H1 (cell line): ENCODE measurements at regions not wholly inside any gene's neighbourhood (a gene's known extent, or its start where the extent isn't known, plus 50 kb on each side); places are given as distances from the start of the nearest gene placed in this dataset.

ENCODE experiments used
- CTCF ChIA-PET: fragments of 300-600 bp; sonication (Branson Sonifier 250); formaldehyde crosslinking; loops from one replicate; lab custom pipeline; 2021; ENCODE audit not compliant: partially characterized antibody; lab: Charles Lee
- POLR2A ChIA-PET: fragments of 300-600 bp; sonication (Branson Sonifier 250); formaldehyde crosslinking; loops from one replicate; lab custom pipeline; 2021; ENCODE audit warnings: inconsistent platforms; ENCODE audit not compliant: partially characterized antibody; lab: Charles Lee
- DNase-seq, 2 experiments: peaks; one replicate each; pipeline versions ENCODE4 v3.0.0 to v3.0.0-alpha.2; 2010 to 2022; ENCODE audit warnings: low spot score in 2 of 2, low read depth in 1 of 2, mixed read lengths in 1 of 2
- FAIRE-seq: peaks from 2 replicates; lab custom pipeline; 2011; peaks lifted over from hg19 to GRCh38; lab: Jason Lieb, UNC
- H2AFZ ChIP-seq: 2 replicates; pipeline ENCODE4 v1.8.1; 2012; ENCODE audit warnings: low read length, inconsistent platforms
- H2AK5ac ChIP-seq: 2 replicates; pipeline ENCODE4 v1.6.1; 2013; ENCODE audit warnings: low read depth, low read length
- H2BK120ac ChIP-seq: replicated peaks from 2 replicates; pipeline ENCODE3; 2013; ENCODE audit warnings: low read depth, low read length, inconsistent platforms
- H2BK12ac ChIP-seq: 2 replicates; pipeline ENCODE4 v1.6.1; 2013; ENCODE audit warnings: low read depth, low read length
- H2BK15ac ChIP-seq: 2 replicates; pipeline ENCODE4 v1.6.1; 2013; ENCODE audit warnings: low read length
- H2BK20ac ChIP-seq: 2 replicates; pipeline ENCODE4 v1.6.1; 2013; ENCODE audit warnings: low read length
- H2BK5ac ChIP-seq: 2 replicates; pipeline ENCODE4 v1.6.1; 2013; ENCODE audit warnings: low read depth, low read length
- H3K14ac ChIP-seq: 2 replicates; pipeline ENCODE4 v1.6.1; 2013; ENCODE audit warnings: inconsistent platforms; ENCODE audit not compliant: insufficient read length
- H3K18ac ChIP-seq: 2 replicates; pipeline ENCODE4 v1.6.1; 2013; ENCODE audit warnings: low read length; ENCODE audit errors: extremely low read depth
- H3K23ac ChIP-seq: 2 replicates; pipeline ENCODE4 v1.6.1; 2013; ENCODE audit warnings: inconsistent platforms; ENCODE audit not compliant: insufficient read length
- H3K23me2 ChIP-seq: 2 replicates; pipeline ENCODE4 v1.6.1; 2013; ENCODE audit warnings: low read depth, low read length
- H3K27ac ChIP-seq: 2 replicates; pipeline ENCODE4 v1.6.1; 2011; ENCODE audit warnings: low read depth, low read length, inconsistent platforms
- H3K27me3 ChIP-seq, 4 experiments: replicated peaks in 1 of 4; 1 replicate in 1 of 4; 2 replicates in 3 of 4; pipeline versions ENCODE4 v1.6.1 to v1.8.1; 2011 to 2013; ENCODE audit warnings: low read length in 3 of 4, mild to moderate bottlenecking in 3 of 4, inconsistent platforms in 2 of 4, mixed read lengths in 2 of 4, moderate library complexity in 1 of 4; ENCODE audit not compliant: control insufficient read depth in 3 of 4, insufficient read depth in 3 of 4; ENCODE audit errors: extremely low read depth in 1 of 4
- H3K36me3 ChIP-seq, 4 experiments: 2 replicates each; pipeline versions ENCODE4 v1.6.1 to v1.8.1; 2011 to 2013; ENCODE audit warnings: mild to moderate bottlenecking in 4 of 4, low read length in 3 of 4, moderate library complexity in 2 of 4, control low read depth in 1 of 4, inconsistent platforms in 1 of 4; ENCODE audit not compliant: insufficient read depth in 4 of 4, control insufficient read depth in 2 of 4
- H3K4ac ChIP-seq: replicated peaks from 2 replicates; pipeline ENCODE3; 2013; ENCODE audit warnings: low read length, low read depth, mixed read lengths, inconsistent platforms; ENCODE audit not compliant: insufficient read length
- H3K4me1 ChIP-seq, 4 experiments: replicated peaks in 1 of 4; 1 replicate in 1 of 4; 2 replicates in 3 of 4; pipeline versions ENCODE4 v1.6.1 to v1.8.1; 2011 to 2013; ENCODE audit warnings: low read length in 3 of 4, inconsistent platforms in 2 of 4, mixed read lengths in 1 of 4; ENCODE audit not compliant: insufficient read depth in 4 of 4, control insufficient read depth in 3 of 4
- H3K4me2 ChIP-seq, 2 experiments: 2 replicates each; pipeline versions ENCODE4 v1.6.1 to v1.8.1; 2011 to 2013; ENCODE audit warnings: low read depth in 2 of 2, low read length in 2 of 2, control low read depth in 1 of 2, inconsistent platforms in 1 of 2, mild to moderate bottlenecking in 1 of 2; ENCODE audit not compliant: insufficient read depth in 1 of 2
- H3K4me3 ChIP-seq, 4 experiments: fragments of 200-600, 300-600 bp in 1 of 4; sonication (generic), shearing (Covaris generic), sonication (Bioruptor Twin) in 1 of 4; 2 replicates each; pipeline versions ENCODE4 v1.5.1 to v1.8.1; 2011 to 2016; ENCODE audit warnings: low read length in 4 of 4, low read depth in 3 of 4, control low read depth in 2 of 4, inconsistent platforms in 2 of 4, mild to moderate bottlenecking in 2 of 4, mixed read lengths in 1 of 4, moderate library complexity in 1 of 4; ENCODE audit not compliant: insufficient read depth in 2 of 4; ENCODE audit errors: extremely low read depth in 1 of 4
- H3K56ac ChIP-seq: replicated peaks from 2 replicates; pipeline ENCODE3; 2013; ENCODE audit warnings: low read depth, mild to moderate bottlenecking, mixed read lengths, low read length, inconsistent platforms; ENCODE audit not compliant: insufficient read length
- H3K79me1 ChIP-seq: 2 replicates; pipeline ENCODE4 v1.6.1; 2013; ENCODE audit warnings: low read depth, low read length, control low read depth
- H3K79me2 ChIP-seq, 2 experiments: 2 replicates each; pipeline versions ENCODE4 v1.6.1 to v1.8.1; 2012 to 2013; ENCODE audit warnings: low read length in 2 of 2, mild to moderate bottlenecking in 2 of 2, inconsistent platforms in 1 of 2; ENCODE audit not compliant: insufficient read depth in 2 of 2, control insufficient read depth in 1 of 2
- H3K9ac ChIP-seq, 4 experiments: replicated peaks in 1 of 4; 1 replicate in 1 of 4; 2 replicates in 3 of 4; pipeline versions ENCODE4 v1.6.1 to v1.8.1; 2011 to 2013; ENCODE audit warnings: low read depth in 3 of 4, low read length in 3 of 4, control low read depth in 2 of 4, mild to moderate bottlenecking in 2 of 4, moderate library complexity in 2 of 4, inconsistent platforms in 1 of 4; ENCODE audit errors: extremely low read depth in 1 of 4
- H3K9me3 ChIP-seq, 2 experiments: 2 replicates each; pipeline versions ENCODE4 v1.6.1 to v1.8.1; 2012 to 2013; ENCODE audit warnings: mild to moderate bottlenecking in 2 of 2, moderate library complexity in 2 of 2, control low read depth in 1 of 2, inconsistent platforms in 1 of 2, low read depth in 1 of 2, low read length in 1 of 2, mixed read lengths in 1 of 2; ENCODE audit not compliant: insufficient read depth in 2 of 2
- H4K20me1 ChIP-seq, 2 experiments: replicated peaks in 1 of 2; 2 replicates each; pipeline versions ENCODE3 to v1.8.1; 2011 to 2013; ENCODE audit warnings: inconsistent platforms in 2 of 2, low read length in 2 of 2, mild to moderate bottlenecking in 1 of 2; ENCODE audit not compliant: insufficient read depth in 2 of 2, control insufficient read depth in 1 of 2
- H4K5ac ChIP-seq: 2 replicates; pipeline ENCODE4 v1.6.1; 2013; ENCODE audit warnings: low read length, low read depth, mixed read lengths, inconsistent platforms; ENCODE audit not compliant: insufficient read length
- H4K8ac ChIP-seq: 2 replicates; pipeline ENCODE4 v1.8.0; 2013; ENCODE audit warnings: mild to moderate bottlenecking, moderate library complexity, low read length, inconsistent platforms; ENCODE audit not compliant: insufficient read depth; ENCODE audit errors: extremely low read depth
- H4K91ac ChIP-seq: replicated peaks from 2 replicates; pipeline ENCODE3; 2013; ENCODE audit warnings: low read length, mixed read lengths, inconsistent platforms; ENCODE audit not compliant: insufficient read length
- ASH2L ChIP-seq: fragments of 200-600, 300-600 bp; sonication (generic); IDR thresholded peaks from one replicate; pipeline ENCODE4 v1.7.1; 2017; ENCODE audit warnings: low read length
- BACH1 ChIP-seq: IDR thresholded peaks from 2 replicates; pipeline ENCODE4 v1.6.1; 2012; ENCODE audit warnings: low read length, improper control_type of control experiment
- CREB1 ChIP-seq: IDR thresholded peaks from 2 replicates; pipeline ENCODE4 v1.6.1; 2012; ENCODE audit warnings: inconsistent platforms
- JUN ChIP-seq: IDR thresholded peaks from 2 replicates; pipeline ENCODE4 v1.6.1; 2011; ENCODE audit warnings: low read depth, mild to moderate bottlenecking, improper control_type of control experiment, low read length
- RBBP5 ChIP-seq: IDR thresholded peaks from 2 replicates; pipeline ENCODE4 v1.7.1; 2012; ENCODE audit warnings: low read depth, mild to moderate bottlenecking, inconsistent platforms, low read length, moderate library complexity, borderline replicate concordance
- SIRT6 ChIP-seq: IDR thresholded peaks from one replicate; pipeline ENCODE4 v1.7.1; 2012; ENCODE audit warnings: low read length, inconsistent platforms
- SRF ChIP-seq: IDR thresholded peaks from 2 replicates; pipeline ENCODE4 v1.6.1; 2011; ENCODE audit warnings: mild to moderate bottlenecking, low read depth, low read length, moderate library complexity
- WGBS, 2 experiments: shearing (Covaris generic) in 1 of 2; methylation state at CpG; one replicate each; pipeline versions ENCODE4 v1.1.6 to v1.1.7; 2013 to 2015; ENCODE audit warnings: low lambda C conversion rate in 2 of 2, mixed read lengths in 2 of 2, inconsistent platforms in 1 of 2, low coverage in 1 of 2, missing lambda C conversion rate in 1 of 2; ENCODE audit not compliant: insufficient replicate concordance in 2 of 2, insufficient coverage in 1 of 2, insufficient read length in 1 of 2; ENCODE audit errors: extremely low coverage in 1 of 2, missing lambda C conversion rate in 1 of 2; 5-methylcytosine and 5-hydroxymethylcytosine counted together
- TF ChIP-seq, protein P1 (sequence below): IDR thresholded peaks from 2 replicates; pipeline ENCODE4 v1.6.1; 2011; ENCODE audit warnings: low read length, improper control_type of control experiment

DNA sequence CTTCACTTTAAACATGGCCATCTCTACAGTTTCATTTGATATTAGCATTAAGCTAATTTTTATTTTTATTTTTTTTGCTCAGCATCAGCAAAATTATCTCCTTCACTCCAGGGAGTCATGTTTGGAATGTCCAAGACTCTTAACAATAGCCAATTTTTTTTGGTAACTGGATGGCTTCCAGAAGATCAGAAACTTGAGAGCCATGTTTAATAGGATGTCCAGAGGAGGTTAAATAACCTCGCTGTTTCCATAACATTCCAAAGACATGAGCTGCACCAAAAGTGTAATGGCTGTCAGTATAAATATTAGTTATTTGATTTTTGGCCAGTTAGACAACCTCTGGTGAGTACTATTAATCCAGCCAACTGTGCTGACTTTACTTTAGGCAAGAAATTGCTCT is 80.7 kb downstream of the DNTTIP2 start:
- H3K4ac ChIP-seq = no peak overlapping the region
- WGBS, 2 experiments = 91% methylated on average over 1 of the region's 1 CpG; no CpG with 5 or more reads in 1 of the 2 experiments
- no peak overlapping the region for H3K23ac ChIP-seq
- H3K9ac ChIP-seq = no peak overlapping the region
- no peak overlapping the region for H4K8ac ChIP-seq
- H3K27ac ChIP-seq = no peak overlapping the region
- H3K4me1 ChIP-seq = no peaks in the 10 kb centered on the region
- H3K18ac ChIP-seq = no peak overlapping the region
- no peak overlapping the region for H2BK15ac ChIP-seq
- H3K4me2 ChIP-seq = no peak overlapping the region
- H2BK120ac ChIP-seq = no peak overlapping the region
- H3K9me3 ChIP-seq = no peaks in the 10 kb centered on the region; a peak in 1 of 4 replicates
- CTCF ChIA-PET = interaction anchor here (0.7 to 4.7 kb wide), 9 partner anchors 12 to 178 kb away, joined by 3 to 24 read pairs (median 4); no protein-coding TSS in a partner anchor
- no peaks in the 10 kb centered on the region for H3K23me2 ChIP-seq
- no peak overlapping the region for H2BK20ac ChIP-seq
- no peak overlapping the region for H2BK5ac ChIP-seq
- no peaks in the 10 kb centered on the region for H3K79me2 ChIP-seq
- no peak overlapping the region for H3K56ac ChIP-seq
- TF ChIP-seq JUN (no peak), SIRT6 (no peak), CREB1 (no peak), ASH2L (no peak), RBBP5 (no peak), BACH1 (no peak), SRF (no peak)
- TF ChIP-seq, protein P1, sequence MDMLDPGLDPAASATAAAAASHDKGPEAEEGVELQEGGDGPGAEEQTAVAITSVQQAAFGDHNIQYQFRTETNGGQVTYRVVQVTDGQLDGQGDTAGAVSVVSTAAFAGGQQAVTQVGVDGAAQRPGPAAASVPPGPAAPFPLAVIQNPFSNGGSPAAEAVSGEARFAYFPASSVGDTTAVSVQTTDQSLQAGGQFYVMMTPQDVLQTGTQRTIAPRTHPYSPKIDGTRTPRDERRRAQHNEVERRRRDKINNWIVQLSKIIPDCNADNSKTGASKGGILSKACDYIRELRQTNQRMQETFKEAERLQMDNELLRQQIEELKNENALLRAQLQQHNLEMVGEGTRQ = no peak
- H3K27me3 ChIP-seq = no peaks in the 10 kb centered on the region
- no peak overlapping the region for H4K5ac ChIP-seq
- H2AFZ ChIP-seq = no peak overlapping the region
- H3K79me1 ChIP-seq = no peaks in the 10 kb centered on the region
- H3K4me3 ChIP-seq = no peak overlapping the region
- no peak overlapping the region for H2AK5ac ChIP-seq
- H4K91ac ChIP-seq = no peak overlapping the region
- POLR2A ChIA-PET = interaction anchor here (0.7 kb wide), 1 partner anchor 47 kb away, joined by 3 read pairs; no protein-coding TSS in a partner anchor
- FAIRE-seq = no peak
- no peaks in the 10 kb centered on the region for H3K36me3 ChIP-seq
- no peak overlapping the region for H2BK12ac ChIP-seq
- H4K20me1 ChIP-seq = no peaks in the 10 kb centered on the region
- DNase-seq = no peak
- H3K14ac ChIP-seq = no peak overlapping the region
